HG02970 (cell line): ENCODE measurements at regions not wholly inside any gene's neighbourhood (a gene's known extent, or its start where the extent isn't known, plus 50 kb on each side); places are given as distances from the start of the nearest gene placed in this dataset.
"Not testable (repeated sequence)": the region's sequence is repeated elsewhere in the genome, so short reads cannot be mapped to it uniquely, and the experiment has no call there.

Experiments
- ATAC-seq: cut with Tn5 transposase; IDR thresholded peaks from one replicate; pipeline ENCODE4 v1.9.1; 2021; ENCODE audit warnings: mild to moderate bottlenecking, moderate library complexity, moderate number of reproducible peaks; ENCODE audit not compliant: unreplicated experiment, low FRiP score

DNA sequence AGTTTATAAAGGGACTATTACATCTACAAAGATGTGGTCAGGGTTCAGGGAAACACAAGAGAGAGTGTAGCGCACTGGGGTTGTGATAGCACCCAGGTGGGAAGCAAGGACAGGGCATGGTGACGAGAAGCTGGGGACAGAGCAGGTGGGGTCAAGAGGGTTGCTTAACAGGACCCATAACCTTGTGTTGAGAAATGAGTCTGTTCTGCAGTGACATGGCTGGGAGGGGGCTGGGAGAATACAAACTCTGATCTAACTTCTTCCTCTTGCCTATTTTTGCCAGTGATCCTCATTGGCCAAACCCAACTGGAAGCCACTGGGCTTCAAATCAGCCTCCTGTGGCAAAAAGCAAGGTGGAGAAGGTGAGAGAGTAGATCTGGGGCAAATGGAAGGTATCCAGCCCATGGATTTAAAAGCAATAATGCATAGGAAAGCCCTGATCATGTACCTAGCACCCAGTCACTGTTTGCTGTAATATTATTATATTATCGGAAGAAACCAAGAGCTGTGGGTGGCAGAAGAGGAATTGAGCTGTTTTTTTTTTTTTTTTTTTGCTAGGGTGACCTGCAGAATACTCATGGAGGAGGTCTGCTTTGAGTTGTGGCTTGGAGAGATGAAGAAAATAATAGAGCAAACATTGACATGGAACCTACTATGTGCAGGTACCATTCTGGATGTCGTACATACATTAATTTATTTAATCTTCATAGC, 76.9 kb upstream of the ZFHX3 start:
- no peak for ATAC-seq

- no peak for ATAC-seq
Measured at GRCh38 chr16:73124097-73124652, 76.2 kb upstream of the ZFHX3 start.

GRCh38 chr16:73122604-73123391, 74.9 kb upstream of the ZFHX3 start:
- ATAC-seq, result no peak

- no peak for ATAC-seq
Measured at GRCh38 chr16:73116576-73116975, 68.6 kb upstream of the ZFHX3 start.

DNA sequence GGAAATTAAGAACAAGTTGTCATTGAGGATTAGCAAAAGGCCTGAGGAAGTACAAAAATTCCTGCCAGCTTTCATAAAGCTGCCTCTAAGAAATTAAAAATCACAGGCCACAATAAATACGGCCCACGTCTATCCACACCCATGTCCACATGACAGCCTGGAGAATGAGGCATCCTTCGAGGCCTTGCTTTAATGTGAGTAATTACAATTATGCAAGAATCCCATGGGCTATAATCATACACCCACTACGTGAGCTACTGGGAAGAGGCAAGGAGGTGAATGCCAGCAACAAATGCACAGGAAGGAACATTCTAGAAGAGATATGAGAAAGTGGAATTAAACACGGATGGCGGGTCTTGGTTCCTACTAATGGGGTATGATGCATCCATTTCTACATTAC, 65.4 kb upstream of the ZFHX3 start:
- ATAC-seq, result no peak

DNA sequence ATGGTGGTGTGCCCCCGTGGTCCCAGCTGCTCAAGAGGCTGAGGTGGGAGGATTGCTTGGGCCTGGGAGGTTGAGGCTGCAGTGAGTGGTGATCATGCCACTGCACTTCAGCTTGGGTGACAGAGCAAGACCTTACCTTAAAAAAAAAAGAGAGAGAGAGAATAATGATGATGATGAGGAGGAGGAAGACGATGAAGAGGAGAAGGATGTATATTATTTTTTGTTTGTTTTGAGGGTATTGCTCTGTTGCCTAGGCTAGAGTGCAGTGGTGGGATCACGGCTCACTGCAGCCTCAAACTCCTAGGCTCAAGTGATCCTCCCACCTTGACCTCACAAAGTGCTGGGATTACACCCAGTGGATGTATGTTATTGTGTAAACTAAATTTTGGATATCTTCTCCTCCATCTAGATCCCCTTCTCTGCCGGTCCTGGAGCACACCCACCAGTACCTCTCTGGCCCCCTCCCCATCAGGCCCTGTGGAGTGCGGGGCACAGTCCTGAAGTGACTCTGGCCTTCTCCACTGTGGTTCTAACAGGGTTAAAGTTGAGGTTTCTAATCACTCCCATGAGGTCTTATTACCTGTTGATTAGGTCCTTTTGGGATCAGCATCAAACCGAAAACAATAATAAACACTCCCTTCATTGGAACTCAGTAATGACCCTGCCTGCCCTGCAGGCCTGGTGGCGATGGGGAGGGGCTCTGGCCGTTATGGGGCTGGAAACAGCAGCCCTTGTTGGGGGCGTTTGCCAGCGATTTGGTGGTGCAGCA, 60.5 kb upstream of the ZFHX3 start:
- no peak for ATAC-seq

- ATAC-seq, result no peak
Measured at GRCh38 chr16:73107371-73107770, 59.4 kb upstream of the ZFHX3 start.

- ATAC-seq, result no peak
Measured at GRCh38 chr16:73106329-73107034, 58.6 kb upstream of the ZFHX3 start.

DNA sequence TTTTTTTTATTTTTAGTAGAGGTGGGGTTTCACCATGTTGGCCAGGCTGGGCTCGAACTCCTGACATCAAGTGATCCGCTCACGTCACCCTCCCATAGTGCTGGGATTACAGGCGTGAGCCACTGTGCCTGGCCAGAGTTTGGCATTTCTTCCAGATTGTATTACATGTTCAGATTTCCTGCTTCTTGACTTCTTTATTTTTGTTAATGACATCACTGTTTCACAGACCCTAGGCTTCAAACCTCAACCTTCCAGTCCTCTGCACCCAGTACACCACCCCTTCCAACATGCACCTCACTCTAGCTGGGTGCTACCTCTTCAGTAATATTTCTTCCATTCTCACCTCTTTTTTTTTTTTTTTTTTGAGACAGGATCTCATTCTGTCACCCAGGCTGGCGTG, 53.6 kb upstream of the ZFHX3 start:
- ATAC-seq, result no peak

GRCh38 chr16:73099601-73100000, 51.7 kb upstream of the ZFHX3 start:
- ATAC-seq, result not testable (repeated sequence)
